Panc1 (cell line): ENCODE measurements at regions not wholly inside any gene's neighbourhood (a gene's known extent, or its start where the extent isn't known, plus 50 kb on each side); places are given as distances from the start of the nearest gene placed in this dataset.

Source experiments
- CTCF ChIP-seq: fragments of 450-650 bp; IDR thresholded peaks from 2 replicates; pipeline ENCODE4 v1.5.1; 2017; ENCODE audit warnings: mild to moderate bottlenecking
- POLR2AphosphoS5 ChIP-seq: IDR thresholded peaks from 2 replicates; pipeline ENCODE4 v1.6.1; 2012; ENCODE audit warnings: mild to moderate bottlenecking, low read depth, low read length, moderate library complexity

GRCh38 chr18:78126106-78126505 lies 853.5 kb upstream of the SALL3 start:
- TF ChIP-seq CTCF (no peak), POLR2AphosphoS5 (no peak)
